ENCODE measurements at regions not wholly inside any gene's neighbourhood (a gene's known extent, or its start where the extent isn't known, plus 50 kb on each side); places are given as distances from the start of the nearest gene placed in this dataset.
"Not testable (repeated sequence)": the region's sequence is repeated elsewhere in the genome, so short reads cannot be mapped to it uniquely, and the experiment has no call there.

DNA sequence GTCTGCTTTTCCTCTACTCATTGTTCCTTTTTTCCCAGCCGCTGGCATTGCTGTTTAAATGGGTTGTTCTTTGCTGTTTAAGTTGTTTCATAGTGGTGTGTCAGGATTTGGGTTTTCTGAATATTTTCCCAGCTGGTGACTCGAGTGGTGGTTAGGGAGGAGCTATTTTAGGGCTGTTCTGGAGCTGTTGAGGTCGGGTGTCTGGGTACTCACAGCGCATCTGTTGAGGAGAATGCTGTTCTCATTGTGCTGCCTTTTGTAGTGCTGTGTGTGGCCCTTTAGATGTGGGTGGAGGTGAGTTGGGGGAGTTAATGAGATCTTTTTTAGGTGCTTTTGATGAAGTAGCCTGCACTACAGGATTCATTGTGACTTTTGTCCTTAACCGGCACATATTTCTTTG is 139.5 kb downstream of the RALA start:
- not testable (repeated sequence) for H3K27ac ChIP-seq (ENCODE audit: insufficient read length, low read depth, low read length); H4K5ac ChIP-seq (ENCODE audit: insufficient read length, low read depth, low read length); H2BK12ac ChIP-seq (ENCODE audit: insufficient read length, low read depth, low read length); H3K56ac ChIP-seq (ENCODE audit: insufficient read length, low read depth, low read length); H2BK20ac ChIP-seq (ENCODE audit: low read depth, low read length, poor library complexity, severe bottlenecking); H3K4me1 ChIP-seq (ENCODE audit: insufficient read depth, low read length); H4K20me1 ChIP-seq (ENCODE audit: control insufficient read depth, insufficient read depth, insufficient read length); H3K18ac ChIP-seq (ENCODE audit: insufficient read length, low read depth, low read length); H2BK120ac ChIP-seq (ENCODE audit: low read depth, low read length, poor library complexity, severe bottlenecking); H3K27me3 ChIP-seq (ENCODE audit: insufficient read depth, low read length); H3K9me3 ChIP-seq (ENCODE audit: control insufficient read depth, low read depth, low read length); H3K4me2 ChIP-seq (ENCODE audit: insufficient read depth, insufficient read length, low read length); H3T11ph ChIP-seq (ENCODE audit: low read length); H4K8ac ChIP-seq (replicated peaks; ENCODE audit: insufficient read length, low read depth, low read length); H3K27me3 Mint-ChIP-seq (ENCODE audit: low read depth); H4K91ac ChIP-seq (ENCODE audit: insufficient read length, low read depth, low read length); H2AK5ac ChIP-seq (ENCODE audit: insufficient read length, low read length); H3K23ac ChIP-seq (ENCODE audit: insufficient read length, low read depth, low read length); H3K79me2 ChIP-seq (ENCODE audit: insufficient read depth, low read length); H3K4me3 Mint-ChIP-seq; H3K36me3 Mint-ChIP-seq (ENCODE audit: insufficient read depth in 1 of 3, low read depth in 3 of 3); H2BK5ac ChIP-seq (ENCODE audit: insufficient read length, low read length); DNase-seq; H3K23me2 ChIP-seq (ENCODE audit: insufficient read length, low read depth, low read length, poor library complexity, severe bottlenecking); H3K4ac ChIP-seq (ENCODE audit: low read depth, low read length); H3K9me3 Mint-ChIP-seq; H3K79me1 ChIP-seq (ENCODE audit: insufficient read depth, low read depth, low read length, poor library complexity, severe bottlenecking); H2BK15ac ChIP-seq (ENCODE audit: low read depth, low read length); H3K14ac ChIP-seq (ENCODE audit: insufficient read depth, low read length); H3K9ac ChIP-seq (ENCODE audit: extremely low read depth, insufficient read length, low read length); H2AFZ ChIP-seq (ENCODE audit: low read length)
- Mint-ChIP-seq H3K4me1 (peaks cover 29 to 37% of the 10 kb centered on the region in 2 experiments), H3K27ac (peak overlapping the region in 2 of 3 experiments; percentile 36 to 73; a peak in 3 of 7 replicates)
- WGBS (ENCODE audit: extremely low coverage, insufficient read length, low lambda C conversion rate), result no CpG with 5 or more reads among the region's 5 CpGs

DNA sequence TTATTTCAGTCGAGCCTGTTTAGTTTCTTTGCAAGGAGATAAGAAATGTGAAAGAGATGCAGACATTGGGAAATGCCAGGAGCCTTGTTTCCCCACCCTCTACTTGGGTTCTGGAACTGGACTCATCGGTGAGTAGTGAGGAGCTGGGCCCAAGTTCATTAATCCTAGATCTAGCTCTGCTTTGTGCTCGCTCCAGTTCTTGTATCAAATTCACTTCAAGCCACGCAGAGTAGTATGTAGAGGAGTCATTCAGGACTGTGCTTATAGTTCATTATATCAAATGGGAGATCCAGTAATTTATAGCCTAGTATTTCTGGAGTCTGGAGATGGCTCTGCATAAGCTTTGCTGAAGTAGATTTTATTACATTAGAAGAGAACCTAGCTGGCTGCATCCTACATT is 142.5 kb downstream of the RALA start:
- not testable (repeated sequence) for H2BK120ac ChIP-seq (ENCODE audit: low read depth, low read length, poor library complexity, severe bottlenecking); H2BK12ac ChIP-seq (ENCODE audit: insufficient read length, low read depth, low read length); H3K14ac ChIP-seq (ENCODE audit: insufficient read depth, low read length); H3K56ac ChIP-seq (ENCODE audit: insufficient read length, low read depth, low read length); H3K23me2 ChIP-seq (ENCODE audit: insufficient read length, low read depth, low read length, poor library complexity, severe bottlenecking); H3K9me3 ChIP-seq (ENCODE audit: control insufficient read depth, low read depth, low read length); H3K27me3 ChIP-seq (ENCODE audit: insufficient read depth, low read length); H4K8ac ChIP-seq (replicated peaks; ENCODE audit: insufficient read length, low read depth, low read length); DNase-seq; H2BK5ac ChIP-seq (ENCODE audit: insufficient read length, low read length); H3K79me2 ChIP-seq (ENCODE audit: insufficient read depth, low read length); H3K4me3 Mint-ChIP-seq; H3K79me1 ChIP-seq (ENCODE audit: insufficient read depth, low read depth, low read length, poor library complexity, severe bottlenecking); H3T11ph ChIP-seq (ENCODE audit: low read length); H2AK5ac ChIP-seq (ENCODE audit: insufficient read length, low read length); H3K4me2 ChIP-seq (ENCODE audit: insufficient read depth, insufficient read length, low read length); H2BK20ac ChIP-seq (ENCODE audit: low read depth, low read length, poor library complexity, severe bottlenecking); H3K27ac Mint-ChIP-seq; H2BK15ac ChIP-seq (ENCODE audit: low read depth, low read length); H4K5ac ChIP-seq (ENCODE audit: insufficient read length, low read depth, low read length); H4K20me1 ChIP-seq (ENCODE audit: control insufficient read depth, insufficient read depth, insufficient read length); H3K4me1 ChIP-seq (ENCODE audit: insufficient read depth, low read length); H3K27me3 Mint-ChIP-seq (ENCODE audit: low read depth); H3K23ac ChIP-seq (ENCODE audit: insufficient read length, low read depth, low read length); H4K91ac ChIP-seq (ENCODE audit: insufficient read length, low read depth, low read length); H3K4ac ChIP-seq (ENCODE audit: low read depth, low read length); H3K9ac ChIP-seq (ENCODE audit: extremely low read depth, insufficient read length, low read length); H3K18ac ChIP-seq (ENCODE audit: insufficient read length, low read depth, low read length); H3K27ac ChIP-seq (ENCODE audit: insufficient read length, low read depth, low read length); H3K9me3 Mint-ChIP-seq; H2AFZ ChIP-seq (ENCODE audit: low read length)
- Mint-ChIP-seq H3K36me3 (ENCODE audit: insufficient read depth in 1 of 3, low read depth in 3 of 3) (peaks cover 2 to 19% (median 13%) of the 10 kb centered on the region in 3 experiments), H3K4me1 (peaks cover 21 to 34% of the 10 kb centered on the region in 2 experiments)
- no CpG with 5 or more reads among the region's 4 CpGs for WGBS (ENCODE audit: extremely low coverage, insufficient read length, low lambda C conversion rate)
